ENCODE measurements at regions not wholly inside any gene's neighbourhood (a gene's known extent, or its start where the extent isn't known, plus 50 kb on each side); places are given as distances from the start of the nearest gene placed in this dataset.

GRCh38 chr9:107862881-107863280 is 373.3 kb upstream of the KLF4 start:
- no peak overlapping the region for H2BK15ac ChIP-seq (ENCODE audit: low read depth, low read length)
- no peaks in the 10 kb centered on the region; the same call in 1 of the 2 replicates for H3K4me1 ChIP-seq (ENCODE audit: control insufficient read depth, insufficient read depth, low read length)
- no peak overlapping the region for H2AFZ ChIP-seq (replicated peaks; ENCODE audit: low read length, poor library complexity)
- no peak overlapping the region for H3K4me3 ChIP-seq (ENCODE audit: insufficient read depth, low read depth, low read length)
- in situ Hi-C loops (cut with MboI; ENCODE audit: low sequenced_read_pairs) = no loop called here
- dilution Hi-C loops (cut with HindIII; ENCODE audit: low sequenced_read_pairs, unreplicated experiment) = no loop called here
- no peak overlapping the region for H3K18ac ChIP-seq (ENCODE audit: low read depth, low read length)
- H3K27ac ChIP-seq (ENCODE audit: insufficient read depth, low read length) = no peak overlapping the region
- H3K79me1 ChIP-seq (ENCODE audit: low read depth in 1 of 2, low read length in 2 of 2) = no peaks in the 10 kb centered on the region
- H3K9me3 ChIP-seq (ENCODE audit: control insufficient read depth, insufficient read depth, low read length) = no peaks in the 10 kb centered on the region
- BruUV-seq (replicated peaks) = no TSS peak
- H2BK20ac ChIP-seq (ENCODE audit: low read depth, low read length) = no peak overlapping the region
- H2BK120ac ChIP-seq (ENCODE audit: low read depth, low read length) = no peak overlapping the region
- no peaks in the 10 kb centered on the region; the same call in 1 of the 2 replicates for H3K27me3 ChIP-seq (ENCODE audit: control insufficient read depth, insufficient read depth, low read length)
- H3K23ac ChIP-seq (ENCODE audit: low read depth, low read length) = no peak overlapping the region
- ChIA-PET CTCF (no interaction called here), POLR2A (ENCODE audit: unreplicated experiment) (no interaction called here)
- no peak overlapping the region for H2AK5ac ChIP-seq (ENCODE audit: low read depth, low read length)
- no peak overlapping the region for H2BK5ac ChIP-seq (ENCODE audit: low read depth, low read length, poor library complexity, severe bottlenecking)
- ATAC-seq (ENCODE audit: low read depth) (no peak), DNase-seq (no peak)
- H3K9me1 ChIP-seq (ENCODE audit: insufficient read depth, low read length) = no peaks in the 10 kb centered on the region
- H4K20me1 ChIP-seq (ENCODE audit: insufficient read depth, low read length) = no peaks in the 10 kb centered on the region
- TF ChIP-seq RCOR1 (IDR thresholded peaks at IDR 0.05; ENCODE audit: insufficient replicate concordance, low read length) (no peak), MAZ (IDR thresholded peaks at IDR 0.05; ENCODE audit: borderline replicate concordance, low read depth, low read length) (no peak), MXI1 (IDR thresholded peaks at IDR 0.05; ENCODE audit: borderline replicate concordance, low read depth, low read length) (no peak), POLR2A (IDR thresholded peaks at IDR 0.05; ENCODE audit: low read depth, low read length) (no peak), MAFK (IDR thresholded peaks at IDR 0.05; ENCODE audit: low read depth, low read length) (no peak), CEBPB (IDR thresholded peaks at IDR 0.05; ENCODE audit: low read depth, low read length) (no peak), RAD21 (IDR thresholded peaks at IDR 0.05; ENCODE audit: low read length) (no peak), BHLHE40 (IDR thresholded peaks at IDR 0.05; ENCODE audit: low read depth, low read length) (no peak), CHD1 (IDR thresholded peaks at IDR 0.05; ENCODE audit: low read depth, low read length) (no peak), NFE2L2 (IDR thresholded peaks at IDR 0.05; ENCODE audit: low read depth, low read length) (no peak), CTCF (conservative IDR thresholded peaks at IDR 0.05; ENCODE audit: low read depth, low read length) (no peak), SMC3 (IDR thresholded peaks at IDR 0.05; ENCODE audit: low read depth, low read length) (no peak), FOS (IDR thresholded peaks at IDR 0.05; ENCODE audit: low read depth, low read length) (no peak), RFX5 (IDR thresholded peaks at IDR 0.05; ENCODE audit: low read depth, low read length) (no peak)
- TF ChIP-seq, protein P1, sequence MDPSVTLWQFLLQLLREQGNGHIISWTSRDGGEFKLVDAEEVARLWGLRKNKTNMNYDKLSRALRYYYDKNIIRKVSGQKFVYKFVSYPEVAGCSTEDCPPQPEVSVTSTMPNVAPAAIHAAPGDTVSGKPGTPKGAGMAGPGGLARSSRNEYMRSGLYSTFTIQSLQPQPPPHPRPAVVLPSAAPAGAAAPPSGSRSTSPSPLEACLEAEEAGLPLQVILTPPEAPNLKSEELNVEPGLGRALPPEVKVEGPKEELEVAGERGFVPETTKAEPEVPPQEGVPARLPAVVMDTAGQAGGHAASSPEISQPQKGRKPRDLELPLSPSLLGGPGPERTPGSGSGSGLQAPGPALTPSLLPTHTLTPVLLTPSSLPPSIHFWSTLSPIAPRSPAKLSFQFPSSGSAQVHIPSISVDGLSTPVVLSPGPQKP (IDR thresholded peaks at IDR 0.05; ENCODE audit: borderline replicate concordance, low read depth, low read length) = no peak
- TF ChIP-seq, protein P2, sequence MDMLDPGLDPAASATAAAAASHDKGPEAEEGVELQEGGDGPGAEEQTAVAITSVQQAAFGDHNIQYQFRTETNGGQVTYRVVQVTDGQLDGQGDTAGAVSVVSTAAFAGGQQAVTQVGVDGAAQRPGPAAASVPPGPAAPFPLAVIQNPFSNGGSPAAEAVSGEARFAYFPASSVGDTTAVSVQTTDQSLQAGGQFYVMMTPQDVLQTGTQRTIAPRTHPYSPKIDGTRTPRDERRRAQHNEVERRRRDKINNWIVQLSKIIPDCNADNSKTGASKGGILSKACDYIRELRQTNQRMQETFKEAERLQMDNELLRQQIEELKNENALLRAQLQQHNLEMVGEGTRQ (IDR thresholded peaks at IDR 0.05; ENCODE audit: low read depth, low read length) = no peak
- no CpG with 5 or more reads among the region's 1 CpG for WGBS, 2 experiments (ENCODE audit: extremely low coverage in 2 of 2, insufficient read length in 1 of 2)
- H3K14ac ChIP-seq (replicated peaks; ENCODE audit: low read depth, low read length) = no peak overlapping the region
- intact Hi-C loops (cut with micrococcal nuclease) = no loop called here
- no peak overlapping the region for H4K8ac ChIP-seq (ENCODE audit: low read depth in 2 of 2, low read length in 2 of 2)
- H2AK9ac ChIP-seq (replicated peaks; ENCODE audit: low read depth, low read length, poor library complexity) = no peak overlapping the region
- H3K4me2 ChIP-seq (ENCODE audit: low read depth, low read length) = no peak overlapping the region
- no peaks in the 10 kb centered on the region for H3K36me3 ChIP-seq (ENCODE audit: control insufficient read depth, insufficient read depth, low read length)
- H4K91ac ChIP-seq (ENCODE audit: insufficient read depth, low read depth, low read length) = no peak overlapping the region
- no peak overlapping the region for H3K9ac ChIP-seq (ENCODE audit: low read depth, low read length)
- no peak overlapping the region for H4K5ac ChIP-seq (ENCODE audit: low read depth, low read length)
- H3K4ac ChIP-seq (ENCODE audit: low read depth, low read length) = no peak overlapping the region
- H3K56ac ChIP-seq (ENCODE audit: extremely low read depth, insufficient read depth, low read length) = no peak overlapping the region
